HUES6 (cell line): ENCODE measurements at regions not wholly inside any gene's neighbourhood (a gene's known extent, or its start where the extent isn't known, plus 50 kb on each side); places are given as distances from the start of the nearest gene placed in this dataset.
"Not testable (repeated sequence)": the region's sequence is repeated elsewhere in the genome, so short reads cannot be mapped to it uniquely, and the experiment has no call there.

Experiments used
- H3K27ac ChIP-seq: 2 replicates; pipeline ENCODE4 v1.7.0; 2013; ENCODE audit warnings: low read depth, mild to moderate bottlenecking, low read length, inconsistent platforms
- H3K27me3 ChIP-seq: 2 replicates; pipeline ENCODE4 v1.6.1; 2013; ENCODE audit warnings: low read length; ENCODE audit not compliant: control insufficient read depth, insufficient read depth
- H3K36me3 ChIP-seq: 2 replicates; pipeline ENCODE4 v1.6.1; 2013; ENCODE audit warnings: low read length; ENCODE audit not compliant: control insufficient read depth, insufficient read depth
- H3K4me1 ChIP-seq: 2 replicates; pipeline ENCODE4 v1.6.1; 2013; ENCODE audit warnings: low read length; ENCODE audit not compliant: control insufficient read depth, insufficient read depth
- H3K4me3 ChIP-seq: 2 replicates; pipeline ENCODE4 v1.5.1; 2013; ENCODE audit warnings: low read depth, low read length
- H3K9ac ChIP-seq: one replicate; pipeline ENCODE4 v1.6.1; 2013; ENCODE audit warnings: mild to moderate bottlenecking, low read length
- H3K9me3 ChIP-seq: 2 replicates; pipeline ENCODE4 v1.6.1; 2013; ENCODE audit warnings: low read depth, low read length; ENCODE audit not compliant: control insufficient read depth, insufficient read depth

DNA sequence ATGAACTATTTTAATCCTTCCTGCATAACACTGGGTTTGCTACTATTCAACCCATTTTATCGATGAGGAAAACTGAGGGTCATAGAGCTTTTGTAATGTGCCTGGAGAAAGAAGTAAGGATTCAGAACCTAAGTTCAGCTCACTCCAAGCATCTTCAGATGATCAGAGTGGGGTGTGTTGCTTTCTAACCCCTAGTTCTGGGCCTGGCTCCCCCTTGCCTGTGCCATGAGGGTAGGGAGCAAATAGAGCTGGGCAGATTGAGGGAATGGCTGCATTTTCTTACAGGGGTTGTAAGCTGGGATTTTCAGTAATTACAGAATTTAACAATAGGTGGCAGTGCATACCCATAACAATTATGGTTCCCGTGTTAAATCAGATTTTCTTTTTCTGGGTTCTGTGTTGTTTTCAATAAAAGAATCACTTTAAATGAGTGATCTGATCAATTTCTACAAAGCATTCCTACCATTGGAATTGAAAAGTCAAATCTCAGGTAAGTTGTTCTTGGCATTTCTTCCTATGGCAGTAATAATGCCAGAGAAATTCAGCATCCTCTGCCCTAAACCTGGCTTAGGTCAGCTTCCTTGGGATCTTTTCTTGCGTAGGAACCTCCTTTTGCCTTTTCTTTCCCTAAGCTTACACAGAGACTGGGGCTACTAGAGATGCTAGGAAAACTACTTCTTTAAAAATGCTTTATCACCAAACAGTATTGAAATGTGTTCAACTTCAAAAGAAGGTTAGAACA lies 103.8 kb upstream of the IL12A start:
- Histone ChIP-seq H3K9me3 (no peaks in the 10 kb centered on the region), H3K27ac (no peak overlapping the region), H3K9ac (no peak overlapping the region), H3K36me3 (no peaks in the 10 kb centered on the region), H3K4me1 (peaks cover 18% of the 10 kb centered on the region), H3K27me3 (no peaks in the 10 kb centered on the region), H3K4me3 (no peak overlapping the region)

DNA sequence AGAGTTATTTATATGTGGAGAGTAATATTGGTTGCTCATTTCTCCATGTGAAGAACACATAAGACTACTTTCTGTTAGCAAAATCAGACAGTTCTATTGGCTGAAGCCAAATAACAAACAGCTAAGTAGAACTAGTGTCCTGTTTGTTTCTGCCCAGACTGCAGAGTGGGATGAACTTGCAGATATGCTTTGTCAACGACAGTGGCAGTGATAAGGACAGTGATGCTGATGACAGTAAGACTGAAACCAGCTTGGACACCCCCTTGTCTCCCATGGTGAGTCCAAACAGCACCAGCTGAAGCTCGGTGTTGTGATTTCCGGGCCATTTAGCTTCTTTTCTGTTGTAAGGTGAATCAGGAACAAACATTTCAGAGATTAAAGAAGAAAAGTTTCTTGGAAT lies 102.6 kb upstream of the IL12A start:
- Histone ChIP-seq H3K27ac (no peak overlapping the region), H3K36me3 (no peaks in the 10 kb centered on the region), H3K9me3 (no peaks in the 10 kb centered on the region), H3K4me1 (peaks cover 18% of the 10 kb centered on the region), H3K9ac (no peak overlapping the region), H3K4me3 (no peak overlapping the region), H3K27me3 (no peaks in the 10 kb centered on the region)

DNA sequence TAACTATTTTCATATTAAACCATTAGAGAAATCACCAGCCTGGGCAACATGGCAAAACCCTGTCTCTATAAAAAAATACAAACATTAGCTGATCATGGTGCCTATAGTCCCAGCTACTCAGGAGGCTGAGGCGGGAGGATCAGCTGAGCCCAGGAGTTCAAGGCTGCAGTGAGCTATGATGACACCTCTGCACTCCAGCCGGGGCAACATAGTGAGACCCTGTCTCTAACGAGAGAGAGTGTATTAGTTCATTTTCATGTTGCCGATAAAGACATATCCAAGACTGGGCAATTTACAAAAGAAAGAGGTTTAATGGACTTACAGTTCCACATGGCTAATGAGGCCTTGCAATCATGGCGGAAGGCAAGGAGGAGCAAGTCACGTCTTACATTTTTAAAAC lies 102.1 kb upstream of the IL12A start:
- not testable (repeated sequence) for H3K4me3 ChIP-seq, H3K9ac ChIP-seq, H3K9me3 ChIP-seq, H3K27me3 ChIP-seq, H3K27ac ChIP-seq, H3K36me3 ChIP-seq
- H3K4me1 ChIP-seq = peaks cover 15% of the 10 kb centered on the region

DNA sequence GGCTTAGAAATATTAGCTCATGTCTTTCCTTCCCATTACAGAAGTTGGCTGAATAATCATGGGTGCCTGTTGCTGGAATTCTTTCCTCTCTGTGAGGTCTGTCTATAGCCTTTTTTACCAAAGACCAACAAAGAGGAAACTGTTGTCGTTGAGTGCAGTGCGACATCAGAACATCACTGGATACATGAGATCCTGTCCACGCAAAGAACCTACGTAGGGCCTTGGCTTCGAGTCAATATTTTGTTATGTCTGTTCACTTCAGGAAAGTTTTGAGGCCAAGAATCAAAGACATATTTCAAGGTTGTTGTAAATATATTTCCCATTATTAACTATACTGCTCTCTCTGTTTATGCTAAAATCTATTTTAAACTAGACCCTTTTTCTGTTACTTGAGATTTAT lies 101.5 kb upstream of the IL12A start:
- Histone ChIP-seq H3K27me3 (no peaks in the 10 kb centered on the region), H3K4me3 (no peak overlapping the region), H3K27ac (no peak overlapping the region), H3K4me1 (0 out of 2 replicates have a peak, but pooled peaks cover 10% of the 10 kb centered on the region), H3K9me3 (no peaks in the 10 kb centered on the region), H3K9ac (no peak overlapping the region), H3K36me3 (0 out of 2 replicates have a peak, but pooled peaks cover 2% of the 10 kb centered on the region)

DNA sequence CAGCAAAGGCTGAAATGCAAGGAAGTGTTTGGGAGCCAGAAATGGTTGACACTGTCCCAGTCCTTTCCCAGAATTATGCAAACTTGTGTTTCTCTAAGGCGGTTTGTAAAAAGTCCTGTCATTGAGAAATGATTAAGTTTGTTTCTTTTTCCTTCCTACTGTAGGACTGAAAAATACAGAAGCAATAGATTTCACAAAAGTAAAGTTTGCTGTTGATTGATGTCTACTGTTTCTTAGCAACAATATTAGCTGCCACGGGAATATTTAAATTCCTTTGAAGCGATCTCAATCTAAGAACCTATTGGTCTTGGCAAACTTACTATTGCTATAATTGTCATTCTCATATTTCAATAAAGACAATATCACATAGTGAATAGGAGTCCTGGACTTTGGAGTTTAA lies 100.7 kb upstream of the IL12A start:
- H3K4me1 ChIP-seq = 0 out of 2 replicates have a peak, but pooled peaks cover 6% of the 10 kb centered on the region
- H3K27me3 ChIP-seq = no peaks in the 10 kb centered on the region
- H3K4me3 ChIP-seq = no peak overlapping the region
- H3K27ac ChIP-seq = no peak overlapping the region
- no peaks in the 10 kb centered on the region for H3K9me3 ChIP-seq
- no peak overlapping the region for H3K9ac ChIP-seq
- peaks cover 9% of the 10 kb centered on the region; the same call in 1 of the 2 replicates for H3K36me3 ChIP-seq

DNA sequence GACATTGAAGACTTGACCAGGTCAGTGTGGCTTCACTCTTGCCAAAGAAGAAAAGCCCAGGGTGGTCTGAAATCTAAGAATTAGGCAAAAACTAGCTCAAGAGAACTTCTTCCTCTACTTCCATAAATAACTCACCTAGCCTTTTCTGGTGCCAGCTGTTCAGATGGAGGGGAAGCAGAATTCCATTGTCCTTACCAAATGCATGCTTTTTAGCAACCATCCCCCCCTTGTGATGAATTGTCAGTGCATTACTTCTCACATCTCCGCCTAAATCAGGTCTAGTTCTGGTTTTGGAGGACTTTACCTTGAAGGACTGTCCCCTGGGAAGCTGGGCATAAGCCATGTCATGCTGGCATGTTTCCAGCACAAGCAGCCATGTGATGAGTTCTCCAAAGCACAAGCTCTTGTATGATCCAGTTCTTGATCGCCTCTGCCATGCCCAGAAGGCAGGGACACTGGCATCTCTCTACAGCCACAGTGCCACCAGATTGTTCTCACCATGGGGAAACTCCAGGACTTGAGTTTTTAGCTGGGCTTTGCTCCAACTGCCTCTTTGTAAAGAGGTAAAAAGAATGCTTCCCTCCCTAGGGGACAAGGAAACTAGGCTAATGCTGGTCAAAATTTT lies 96.4 kb upstream of the IL12A start:
- Histone ChIP-seq H3K4me1 (no peaks in the 10 kb centered on the region), H3K27me3 (no peaks in the 10 kb centered on the region), H3K9me3 (no peaks in the 10 kb centered on the region), H3K4me3 (no peak overlapping the region), H3K9ac (no peak overlapping the region), H3K36me3 (peaks cover 17% of the 10 kb centered on the region), H3K27ac (no peak overlapping the region)

DNA sequence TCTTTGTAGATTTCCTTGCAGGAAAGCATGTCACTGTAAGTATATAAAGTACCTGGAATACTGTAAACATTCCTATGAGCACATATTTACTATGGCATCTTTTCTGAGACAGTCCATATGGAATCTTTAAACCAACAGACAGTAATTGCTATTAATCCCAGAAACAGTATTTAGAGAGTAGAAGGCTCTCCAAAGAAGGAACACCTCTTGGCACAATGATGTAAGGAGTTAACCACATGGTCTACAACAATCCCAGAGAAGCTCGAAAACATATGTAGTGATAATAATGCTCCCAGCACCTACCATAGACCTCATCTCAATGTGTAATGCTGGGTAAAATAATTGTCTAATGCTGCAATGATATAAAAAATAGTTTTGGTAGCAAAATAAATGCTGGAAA lies 95.8 kb upstream of the IL12A start:
- Histone ChIP-seq H3K27me3 (no peaks in the 10 kb centered on the region), H3K27ac (no peak overlapping the region), H3K4me3 (no peak overlapping the region), H3K4me1 (no peaks in the 10 kb centered on the region), H3K9me3 (no peaks in the 10 kb centered on the region), H3K36me3 (peaks cover 19% of the 10 kb centered on the region), H3K9ac (no peak overlapping the region)

DNA sequence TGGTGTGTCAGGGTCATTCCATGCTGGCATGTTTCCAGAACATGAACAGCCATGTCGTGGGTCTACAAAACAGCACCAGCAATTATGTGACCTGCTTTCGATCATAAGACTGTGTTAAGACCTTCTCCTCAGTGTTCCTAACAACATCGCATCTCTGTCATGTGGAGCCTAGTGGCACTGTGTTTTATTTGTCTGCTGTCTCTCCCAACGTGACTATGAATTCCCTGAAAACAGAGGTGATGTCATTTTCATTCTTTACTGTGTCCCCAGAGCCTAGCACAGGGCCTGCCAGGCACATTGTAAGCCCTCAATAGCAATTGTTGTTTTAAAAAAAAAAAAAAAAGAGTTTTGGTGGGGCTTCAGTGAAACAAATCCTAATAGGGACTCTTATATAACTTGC lies 94.2 kb upstream of the IL12A start:
- Histone ChIP-seq H3K4me3 (no peak overlapping the region), H3K27me3 (no peaks in the 10 kb centered on the region), H3K4me1 (no peaks in the 10 kb centered on the region), H3K36me3 (peaks cover 19% of the 10 kb centered on the region), H3K9ac (no peak overlapping the region), H3K9me3 (no peaks in the 10 kb centered on the region), H3K27ac (no peak overlapping the region)

DNA sequence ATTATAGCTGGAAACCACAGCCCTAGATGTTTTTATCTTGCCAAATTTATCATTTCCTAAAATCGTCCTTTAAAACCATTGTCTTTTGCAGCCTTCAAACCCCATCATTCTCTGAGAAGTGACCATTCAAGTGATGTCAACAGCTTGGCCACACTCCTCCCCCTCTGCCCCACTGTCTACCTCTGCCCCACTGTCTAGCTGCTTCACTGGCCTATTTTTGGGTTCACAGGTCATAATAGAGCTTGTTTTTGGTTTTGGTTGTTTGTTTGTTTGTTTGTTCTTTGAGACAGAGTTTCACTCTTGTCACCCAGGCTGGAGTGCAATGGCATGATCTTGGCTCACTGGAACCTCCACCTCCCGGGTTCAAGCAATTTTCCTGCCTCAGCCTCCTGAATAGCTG lies 93.2 kb upstream of the IL12A start:
- Histone ChIP-seq H3K4me3 (no peak overlapping the region), H3K27ac (no peak overlapping the region), H3K4me1 (no peaks in the 10 kb centered on the region), H3K36me3 (peaks cover 19% of the 10 kb centered on the region), H3K9ac (no peak overlapping the region), H3K9me3 (no peaks in the 10 kb centered on the region), H3K27me3 (no peaks in the 10 kb centered on the region)

DNA sequence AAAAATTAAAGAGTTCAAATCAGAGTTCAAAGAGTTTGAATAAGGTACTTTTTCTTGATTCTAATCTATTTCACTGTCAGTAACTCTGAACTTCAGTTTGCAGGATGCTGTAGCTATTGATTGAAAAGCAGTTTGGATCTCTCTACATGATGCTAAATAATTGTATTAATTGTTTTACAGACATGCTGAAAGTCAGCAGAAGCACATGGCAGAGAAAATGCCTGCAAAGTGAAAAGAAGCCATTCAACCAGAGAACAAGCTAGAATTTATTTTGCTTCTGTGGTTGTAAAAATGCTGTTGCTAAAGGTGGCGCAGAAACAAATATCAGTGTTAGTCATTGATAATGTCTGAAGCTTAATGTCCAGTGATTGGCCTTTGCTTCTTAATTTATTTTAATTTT lies 92.1 kb upstream of the IL12A start:
- Histone ChIP-seq H3K4me1 (no peaks in the 10 kb centered on the region), H3K9ac (no peak overlapping the region), H3K27ac (no peak overlapping the region), H3K9me3 (no peaks in the 10 kb centered on the region), H3K27me3 (no peaks in the 10 kb centered on the region), H3K36me3 (peaks cover 19% of the 10 kb centered on the region), H3K4me3 (no peak overlapping the region)

DNA sequence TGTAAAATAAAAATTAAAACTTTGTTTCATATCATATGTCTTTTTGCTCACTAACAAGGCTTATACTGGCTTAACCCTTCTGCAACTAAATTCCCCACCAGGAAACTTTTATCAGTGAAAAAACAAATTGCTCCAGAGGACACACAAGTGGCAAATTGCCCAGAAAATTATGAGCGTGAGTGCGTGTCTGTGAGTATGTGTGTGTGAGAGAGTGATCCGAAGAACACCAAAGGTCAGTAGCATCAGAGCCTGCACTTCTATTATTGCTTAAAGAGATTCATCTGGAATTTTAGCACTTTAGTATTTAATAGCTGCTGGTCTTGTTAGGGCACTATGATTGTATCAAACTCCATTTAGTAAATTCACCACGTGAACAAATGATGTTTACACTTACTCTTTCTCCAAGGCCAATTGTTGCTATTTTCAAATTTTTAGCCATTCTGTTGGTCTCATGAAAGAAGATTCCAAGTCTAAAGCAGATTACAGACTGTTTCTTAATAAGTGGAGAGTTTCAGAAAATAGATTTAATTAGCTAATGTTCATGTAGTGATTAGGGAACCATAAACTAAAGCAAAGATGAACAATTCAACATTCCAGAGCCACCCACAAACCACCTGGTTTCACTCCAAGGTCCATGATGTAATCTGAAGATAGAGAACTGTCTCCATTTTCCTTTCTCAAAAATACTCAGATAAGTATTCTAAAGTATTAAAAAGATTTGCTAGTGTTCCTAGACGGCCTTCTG lies 91.1 kb upstream of the IL12A start:
- Histone ChIP-seq H3K27ac (no peak overlapping the region), H3K4me1 (no peaks in the 10 kb centered on the region), H3K27me3 (no peaks in the 10 kb centered on the region), H3K9ac (no peak overlapping the region), H3K36me3 (peaks cover 13% of the 10 kb centered on the region), H3K4me3 (no peak overlapping the region), H3K9me3 (no peaks in the 10 kb centered on the region)
